GM12878 (cell line): ENCODE measurements at regions not wholly inside any gene's neighbourhood (a gene's known extent, or its start where the extent isn't known, plus 50 kb on each side); places are given as distances from the start of the nearest gene placed in this dataset.

ENCODE experiments used
- ATAC-seq: fragments of 200-7000 bp; cut with Tn5 transposase; 3 replicates; pipeline ENCODE4 v1.9.1; 2020; ENCODE audit warnings: mild to moderate bottlenecking, moderate library complexity
- BruUV-seq: library from RNA; stranded (reverse); fragments of 400-500 nt; replicated peaks from 2 replicates; lab custom pipeline; 2021; lab: Mats Ljungman, UMichigan
- CTCF ChIA-PET: fragments of 300-600 bp; sonication (Branson Sonifier 250); formaldehyde crosslinking; extraction: SDS; loops from one replicate; lab custom pipeline; 2021; ENCODE audit warnings: inconsistent platforms; lab: Yijun Ruan, JAX
- POLR2A ChIA-PET: fragments of 350-600 bp; formaldehyde crosslinking; extraction: SDS; loops from one replicate; lab custom pipeline; 2021; ENCODE audit warnings: inconsistent platforms; lab: Charles Lee
- RAD21 ChIA-PET: fragments of 300-600 bp; sonication (Branson Sonifier 250); formaldehyde crosslinking; loops from one replicate; lab custom pipeline; 2023; ENCODE audit warnings: antibody characterized with exemption; ENCODE audit not compliant: unreplicated experiment; lab: Charles Lee
- SMC1A ChIA-PET: fragments of 300-600 bp; sonication (Branson Sonifier 250); formaldehyde crosslinking; loops from one replicate; lab custom pipeline; 2023; ENCODE audit not compliant: unreplicated experiment, uncharacterized antibody; lab: Charles Lee
- DNase-seq: peaks from one replicate; pipeline ENCODE4 v3.0.0-alpha.2; 2011; ENCODE audit warnings: low read depth, low spot score
- FAIRE-seq: peaks from 3 replicates; lab custom pipeline; 2011; peaks lifted over from hg19 to GRCh38; lab: Jason Lieb, UNC
- H2AFZ ChIP-seq: 2 replicates; pipeline ENCODE4 v1.6.0; 2011; ENCODE audit warnings: low read depth, low read length, control low read depth; ENCODE audit not compliant: control insufficient read depth
- H3K27ac ChIP-seq: 2 replicates; pipeline ENCODE4 v1.5.1; 2011; ENCODE audit warnings: control low read depth; ENCODE audit not compliant: control insufficient read depth, insufficient read depth
- H3K27me3 ChIP-seq, 2 experiments: replicated peaks in 1 of 2; 2 replicates each; pipeline versions ENCODE4 v1.6.0 to v1.6.1; 2011; ENCODE audit warnings: low read length in 1 of 2; ENCODE audit not compliant: control insufficient read depth in 2 of 2, insufficient read depth in 2 of 2
- H3K36me3 ChIP-seq, 2 experiments: 2 replicates each; pipeline ENCODE4 v1.5.1; 2011; ENCODE audit warnings: low read length in 1 of 2; ENCODE audit not compliant: control insufficient read depth in 2 of 2, insufficient read depth in 2 of 2
- H3K4me1 ChIP-seq: 2 replicates; pipeline ENCODE4 v1.6.1; 2011; ENCODE audit warnings: mild to moderate bottlenecking, low read length, moderate library complexity, mixed read lengths; ENCODE audit not compliant: control insufficient read depth, insufficient read depth
- H3K4me2 ChIP-seq: 2 replicates; pipeline ENCODE4 v1.6.0; 2011; ENCODE audit warnings: control low read depth; ENCODE audit not compliant: control insufficient read depth, insufficient read depth
- H3K4me3 ChIP-seq: fragments of 200-600 bp; sonication (generic); 2 replicates; pipeline ENCODE4 v1.5.1; 2016
- H3K79me2 ChIP-seq: 2 replicates; pipeline ENCODE4 v1.6.0; 2011; ENCODE audit warnings: low read length; ENCODE audit not compliant: control insufficient read depth, insufficient read depth
- H3K9ac ChIP-seq: 2 replicates; pipeline ENCODE4 v1.8.0; 2011; ENCODE audit warnings: low read length, control low read depth, mixed read lengths; ENCODE audit not compliant: control insufficient read depth, insufficient read depth
- H3K9me3 ChIP-seq: replicated peaks from 3 replicates; pipeline ENCODE4 v1.5.1; 2011; ENCODE audit warnings: mild to moderate bottlenecking, low read length; ENCODE audit not compliant: control insufficient read depth, insufficient read depth
- H4K20me1 ChIP-seq: 2 replicates; pipeline ENCODE4 v1.6.0; 2011; ENCODE audit not compliant: control insufficient read depth, insufficient read depth
- ATF7 ChIP-seq: fragments of 450-650 bp; IDR thresholded peaks from 2 replicates; pipeline ENCODE4 v1.6.1; 2016; ENCODE audit warnings: low read depth, mild to moderate bottlenecking
- BRCA1 ChIP-seq: IDR thresholded peaks from 2 replicates; pipeline ENCODE4 v1.6.1; 2011; ENCODE audit warnings: low read depth, low read length, improper control_type of control experiment
- CHD4 ChIP-seq: fragments of 200-600 bp; sonication (generic); IDR thresholded peaks from 2 replicates; pipeline ENCODE4 v1.6.1; 2016; ENCODE audit warnings: mild to moderate bottlenecking
- NR2C2 ChIP-seq: IDR thresholded peaks from 2 replicates; pipeline ENCODE4 v1.6.1; 2011; ENCODE audit warnings: borderline replicate concordance, low read depth; ENCODE audit not compliant: control insufficient read depth, insufficient read length
- PAX8 ChIP-seq: fragments of 450-650 bp; IDR thresholded peaks from 2 replicates; pipeline ENCODE4 v1.6.1; 2017; ENCODE audit warnings: mild to moderate bottlenecking, moderate library complexity
- POLR2AphosphoS5 ChIP-seq: IDR thresholded peaks from 2 replicates; pipeline ENCODE4 v1.6.1; 2011; ENCODE audit warnings: mild to moderate bottlenecking, low read length, inconsistent platforms
- RB1 ChIP-seq: fragments of 450-650 bp; formaldehyde crosslinking; IDR thresholded peaks from 2 replicates; pipeline ENCODE4 v1.6.1; 2017; ENCODE audit warnings: mild to moderate bottlenecking, borderline replicate concordance
- RFX5 ChIP-seq: IDR thresholded peaks from 2 replicates; pipeline ENCODE4 v1.6.1; 2011; ENCODE audit warnings: low read depth, low read length, improper control_type of control experiment
- SPI1 ChIP-seq: IDR thresholded peaks from 2 replicates; pipeline ENCODE4 v1.6.1; 2011; ENCODE audit warnings: low read depth, mild to moderate bottlenecking, low read length, moderate library complexity, borderline replicate concordance; ENCODE audit not compliant: insufficient read depth
- WRNIP1 ChIP-seq: IDR thresholded peaks from 2 replicates; pipeline ENCODE4 v1.6.1; 2011; ENCODE audit warnings: low read depth, low read length, improper control_type of control experiment, borderline replicate concordance
- in situ Hi-C: fragments of 300-500 bp; cut with MboI; formaldehyde crosslinking; loops from 9 replicates; pipeline ENCODE4 v1.14.3; 2018; ENCODE audit warnings: mixed read lengths
- intact Hi-C: fragments of 100-400 bp; cut with micrococcal nuclease; formaldehyde crosslinking; loops from one replicate; pipeline ENCODE4 v1.14.2; 2022; ENCODE audit not compliant: unreplicated experiment
- TF ChIP-seq, protein P1 (sequence below): IDR thresholded peaks from 2 replicates; pipeline ENCODE4 v1.6.1; 2011; ENCODE audit warnings: borderline replicate concordance, low read depth, mild to moderate bottlenecking, moderate library complexity, low read length; ENCODE audit not compliant: insufficient read depth, poor library complexity, severe bottlenecking
- TF ChIP-seq, protein P2 (sequence below): IDR thresholded peaks from 2 replicates; pipeline ENCODE4 v1.6.1; 2011; ENCODE audit warnings: mild to moderate bottlenecking, low read depth, low read length, moderate library complexity; ENCODE audit not compliant: insufficient replicate concordance

DNA sequence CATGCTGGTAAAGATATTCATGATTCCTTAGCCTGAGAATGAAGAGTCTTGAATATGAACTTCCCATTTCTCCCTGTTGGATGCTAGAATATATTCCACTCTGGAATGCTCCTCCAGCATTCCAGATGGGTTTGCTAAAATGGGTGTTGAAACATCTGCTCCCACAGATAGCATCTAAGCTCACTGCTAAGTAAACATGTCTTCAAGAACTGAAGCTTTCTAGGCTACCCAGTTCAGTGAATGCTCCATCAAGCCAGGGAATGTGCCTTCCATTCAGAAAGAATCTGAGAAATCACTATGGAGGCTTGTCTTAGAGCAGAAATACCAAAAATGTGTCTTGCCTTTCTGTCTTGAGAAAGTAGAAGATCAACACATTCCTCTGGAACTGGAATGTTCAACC, 81.1 kb downstream of the TNFSF18 start:
- no peak overlapping the region for H3K4me2 ChIP-seq
- POLR2A ChIA-PET: no interaction called here
- intact Hi-C loops: no loop called here

More for the DNA sequence above, 81.1 kb downstream of the TNFSF18 start:
- RAD21 ChIA-PET: no interaction called here
- H3K4me1 ChIP-seq: no peaks in the 10 kb centered on the region
- H3K27me3 ChIP-seq: peaks cover 2% of the 10 kb centered on the region in 2 experiments; a peak in 2 of 4 replicates
- DNase-seq (no peak), FAIRE-seq (no peak)
- no peak overlapping the region for H3K27ac ChIP-seq
- no peaks in the 10 kb centered on the region for H3K36me3 ChIP-seq
- TF ChIP-seq ATF7: no peak
- no peak for TF ChIP-seq BRCA1
- no peak for TF ChIP-seq WRNIP1
- TF ChIP-seq, protein P1, sequence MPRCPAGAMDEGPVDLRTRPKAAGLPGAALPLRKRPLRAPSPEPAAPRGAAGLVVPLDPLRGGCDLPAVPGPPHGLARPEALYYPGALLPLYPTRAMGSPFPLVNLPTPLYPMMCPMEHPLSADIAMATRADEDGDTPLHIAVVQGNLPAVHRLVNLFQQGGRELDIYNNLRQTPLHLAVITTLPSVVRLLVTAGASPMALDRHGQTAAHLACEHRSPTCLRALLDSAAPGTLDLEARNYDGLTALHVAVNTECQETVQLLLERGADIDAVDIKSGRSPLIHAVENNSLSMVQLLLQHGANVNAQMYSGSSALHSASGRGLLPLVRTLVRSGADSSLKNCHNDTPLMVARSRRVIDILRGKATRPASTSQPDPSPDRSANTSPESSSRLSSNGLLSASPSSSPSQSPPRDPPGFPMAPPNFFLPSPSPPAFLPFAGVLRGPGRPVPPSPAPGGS: no peak
- no peak for TF ChIP-seq SPI1
- TF ChIP-seq, protein P2, sequence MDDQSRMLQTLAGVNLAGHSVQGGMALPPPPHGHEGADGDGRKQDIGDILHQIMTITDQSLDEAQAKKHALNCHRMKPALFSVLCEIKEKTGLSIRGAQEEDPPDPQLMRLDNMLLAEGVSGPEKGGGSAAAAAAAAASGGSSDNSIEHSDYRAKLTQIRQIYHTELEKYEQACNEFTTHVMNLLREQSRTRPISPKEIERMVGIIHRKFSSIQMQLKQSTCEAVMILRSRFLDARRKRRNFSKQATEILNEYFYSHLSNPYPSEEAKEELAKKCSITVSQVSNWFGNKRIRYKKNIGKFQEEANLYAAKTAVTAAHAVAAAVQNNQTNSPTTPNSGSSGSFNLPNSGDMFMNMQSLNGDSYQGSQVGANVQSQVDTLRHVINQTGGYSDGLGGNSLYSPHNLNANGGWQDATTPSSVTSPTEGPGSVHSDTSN: no peak
- TF ChIP-seq POLR2AphosphoS5: no peak
- TF ChIP-seq PAX8: no peak
- TF ChIP-seq RB1: no peak
- TF ChIP-seq CHD4: no peak
- no peak for TF ChIP-seq NR2C2
- no peak for TF ChIP-seq RFX5
- TF ChIP-seq, all 136 proteins: peak for 0
- no TSS peak for BruUV-seq
- ATAC-seq: no peak
- no peaks in the 10 kb centered on the region for H3K79me2 ChIP-seq
- CTCF ChIA-PET: no interaction called here
- no peak overlapping the region for H3K4me3 ChIP-seq
- no peaks in the 10 kb centered on the region for H3K9me3 ChIP-seq
- H4K20me1 ChIP-seq: no peaks in the 10 kb centered on the region
- SMC1A ChIA-PET: interaction anchor here (1.4 kb wide), 1 partner anchor 190 kb away, joined by 3 read pairs; no protein-coding TSS in a partner anchor
- no peak overlapping the region for H2AFZ ChIP-seq
- in situ Hi-C loops: no loop called here
- H3K9ac ChIP-seq: no peak overlapping the region
